ENCODE measurements at regions not wholly inside any gene's neighbourhood (a gene's known extent, or its start where the extent isn't known, plus 50 kb on each side); places are given as distances from the start of the nearest gene placed in this dataset.

GRCh38 chr10:52933748-52934147, 161.2 kb upstream of the MBL2 start:
- no peak for TF ChIP-seq CTCF (IDR thresholded peaks at IDR 0.05; ENCODE audit: low read depth, low read length, missing control alignments)
- no peak for DNase-seq (ENCODE audit: low read depth)
- in situ Hi-C loops (cut with HindIII; ENCODE audit: low sequenced_read_pairs), result no loop called here
- H3K4me3 ChIP-seq (ENCODE audit: low read depth, low read length), result no peak overlapping the region

- no peak for TF ChIP-seq CTCF (IDR thresholded peaks at IDR 0.05; ENCODE audit: low read depth, low read length, missing control alignments)
- in situ Hi-C loops (cut with HindIII; ENCODE audit: low sequenced_read_pairs), result no loop called here
- H3K4me3 ChIP-seq (ENCODE audit: low read depth, low read length), result no peak overlapping the region
- no peak for DNase-seq (ENCODE audit: low read depth)
Measured at GRCh38 chr10:52927678-52928077, 155.1 kb upstream of the MBL2 start.

GRCh38 chr10:52923520-52923919, 150.9 kb upstream of the MBL2 start:
- no peak for DNase-seq (ENCODE audit: low read depth)
- in situ Hi-C loops (cut with HindIII; ENCODE audit: low sequenced_read_pairs), result no loop called here
- no peak overlapping the region for H3K4me3 ChIP-seq (ENCODE audit: low read depth, low read length)
- no peak for TF ChIP-seq CTCF (IDR thresholded peaks at IDR 0.05; ENCODE audit: low read depth, low read length, missing control alignments)

- TF ChIP-seq CTCF (IDR thresholded peaks at IDR 0.05; ENCODE audit: low read depth, low read length, missing control alignments), result no peak
- no peak for DNase-seq (ENCODE audit: low read depth)
- no peak overlapping the region for H3K4me3 ChIP-seq (ENCODE audit: low read depth, low read length)
- in situ Hi-C loops (cut with HindIII; ENCODE audit: low sequenced_read_pairs), result no loop called here
Measured at GRCh38 chr10:52918714-52919305, 146.2 kb upstream of the MBL2 start.

GRCh38 chr10:52915391-52915790, 142.8 kb upstream of the MBL2 start:
- no peak overlapping the region for H3K4me3 ChIP-seq (ENCODE audit: low read depth, low read length)
- no peak for DNase-seq (ENCODE audit: low read depth)
- in situ Hi-C loops (cut with HindIII; ENCODE audit: low sequenced_read_pairs), result no loop called here
- no peak for TF ChIP-seq CTCF (IDR thresholded peaks at IDR 0.05; ENCODE audit: low read depth, low read length, missing control alignments)

- in situ Hi-C loops (cut with HindIII; ENCODE audit: low sequenced_read_pairs), result no loop called here
- no peak for TF ChIP-seq CTCF (IDR thresholded peaks at IDR 0.05; ENCODE audit: low read depth, low read length, missing control alignments)
- H3K4me3 ChIP-seq (ENCODE audit: low read depth, low read length), result no peak overlapping the region
- no peak for DNase-seq (ENCODE audit: low read depth)
Measured at GRCh38 chr10:52911163-52911562, 138.6 kb upstream of the MBL2 start.

- no peak overlapping the region for H3K4me3 ChIP-seq (ENCODE audit: low read depth, low read length)
- in situ Hi-C loops (cut with HindIII; ENCODE audit: low sequenced_read_pairs), result no loop called here
- TF ChIP-seq CTCF (IDR thresholded peaks at IDR 0.05; ENCODE audit: low read depth, low read length, missing control alignments), result no peak
- DNase-seq (ENCODE audit: low read depth), result no peak
Measured at GRCh38 chr10:52908478-52908877, 135.9 kb upstream of the MBL2 start.

Measured in astrocyte of the cerebellum (primary cell).